GM21515 (cell line): ENCODE measurements at regions not wholly inside any gene's neighbourhood (a gene's known extent, or its start where the extent isn't known, plus 50 kb on each side); places are given as distances from the start of the nearest gene placed in this dataset.
"Not testable (repeated sequence)": the region's sequence is repeated elsewhere in the genome, so short reads cannot be mapped to it uniquely, and the experiment has no call there.

Experiments
- ATAC-seq: cut with Tn5 transposase; IDR thresholded peaks from one replicate; pipeline ENCODE4 v1.9.1; 2021; ENCODE audit not compliant: unreplicated experiment

GRCh38 chr1:187689129-187689528 lies 860.4 kb downstream of the PLA2G4A start:
- ATAC-seq = no peak

- ATAC-seq = no peak
These were observed 862.7 kb downstream of the PLA2G4A start for GRCh38 chr1:187691439-187691838.

GRCh38 chr1:187692799-187693198 lies 864.0 kb downstream of the PLA2G4A start:
- ATAC-seq = no peak

- no peak for ATAC-seq
These were observed 867.3 kb downstream of the PLA2G4A start for GRCh38 chr1:187696073-187696472.

GRCh38 chr1:187703138-187704130 lies 874.7 kb downstream of the PLA2G4A start:
- not testable (repeated sequence) for ATAC-seq

- no peak for ATAC-seq
These were observed 885.7 kb downstream of the PLA2G4A start for GRCh38 chr1:187714470-187714869.

- no peak for ATAC-seq
These were observed 886.7 kb downstream of the PLA2G4A start for GRCh38 chr1:187715483-187715882.

- ATAC-seq = no peak
These were observed 887.4 kb downstream of the PLA2G4A start for GRCh38 chr1:187716160-187716559.

- ATAC-seq = no peak
These were observed 889.8 kb downstream of the PLA2G4A start for GRCh38 chr1:187718527-187718926.

GRCh38 chr1:187721216-187721615 lies 892.5 kb downstream of the PLA2G4A start:
- no peak for ATAC-seq

- ATAC-seq = no peak
These were observed 896.5 kb downstream of the PLA2G4A start for GRCh38 chr1:187725216-187725615.

- no peak for ATAC-seq
These were observed 904.5 kb downstream of the PLA2G4A start for GRCh38 chr1:187733232-187733631.

- no peak for ATAC-seq
These were observed 905.7 kb downstream of the PLA2G4A start for GRCh38 chr1:187734427-187734826.

- ATAC-seq = no peak
These were observed 915.9 kb downstream of the PLA2G4A start for GRCh38 chr1:187744665-187745064.

GRCh38 chr1:187755536-187755935 lies 926.8 kb downstream of the PLA2G4A start:
- no peak for ATAC-seq

GRCh38 chr1:187756684-187757083 lies 927.9 kb downstream of the PLA2G4A start:
- not testable (repeated sequence) for ATAC-seq

- ATAC-seq = no peak
These were observed 931.1 kb downstream of the PLA2G4A start for GRCh38 chr1:187759825-187760333.

GRCh38 chr1:187762118-187762517 lies 933.4 kb downstream of the PLA2G4A start:
- no peak for ATAC-seq

- no peak for ATAC-seq
These were observed 934.7 kb downstream of the PLA2G4A start for GRCh38 chr1:187763465-187763864.

GRCh38 chr1:187763976-187764375 lies 935.2 kb downstream of the PLA2G4A start:
- no peak for ATAC-seq

GRCh38 chr1:187771396-187771795 lies 942.6 kb downstream of the PLA2G4A start:
- no peak for ATAC-seq

- no peak for ATAC-seq
These were observed 944.4 kb downstream of the PLA2G4A start for GRCh38 chr1:187773168-187773567.
